Gastrocnemius medialis (tissue), 4 donors: ENCODE measurements at regions not wholly inside any gene's neighbourhood (a gene's known extent, or its start where the extent isn't known, plus 50 kb on each side); places are given as distances from the start of the nearest gene placed in this dataset.

Experiments
- CTCF ChIP-seq, 5 experiments: fragments of 450-650 bp in 3 of 5; fragments of 200-600 bp in 2 of 5; sonication (generic) in 2 of 5; IDR thresholded peaks in 4 of 5; conservative IDR thresholded peaks in 1 of 5; 1 replicate in 4 of 5; 2 replicates in 1 of 5; pipeline ENCODE4 v1.5.1; 2016 to 2019; ENCODE audit warnings: antibody characterized with exemption in 5 of 5, mild to moderate bottlenecking in 3 of 5, moderate library complexity in 3 of 5
- POLR2A ChIP-seq, 2 donors: fragments of 450-650 bp; IDR thresholded peaks; one replicate each; pipeline ENCODE4 v1.6.1; 2017; ENCODE audit warnings: antibody characterized with exemption in 2 of 2, mild to moderate bottlenecking in 2 of 2, moderate library complexity in 2 of 2

GRCh38 chr3:127113571-127113891 lies 79.4 kb upstream of the PRR23E start:
- TF ChIP-seq POLR2A (IDR thresholded peaks at IDR 0.05) (no peak), CTCF (IDR thresholded peaks at IDR 0.05 in 4 of 5, conservative IDR thresholded peaks at IDR 0.05 in 1 of 5) (no peak)
